ENCODE measurements at regions not wholly inside any gene's neighbourhood (a gene's known extent, or its start where the extent isn't known, plus 50 kb on each side); places are given as distances from the start of the nearest gene placed in this dataset.
A peak's percentile ranks its signal among the peaks of the same experiment; 100 is the strongest.

DNA sequence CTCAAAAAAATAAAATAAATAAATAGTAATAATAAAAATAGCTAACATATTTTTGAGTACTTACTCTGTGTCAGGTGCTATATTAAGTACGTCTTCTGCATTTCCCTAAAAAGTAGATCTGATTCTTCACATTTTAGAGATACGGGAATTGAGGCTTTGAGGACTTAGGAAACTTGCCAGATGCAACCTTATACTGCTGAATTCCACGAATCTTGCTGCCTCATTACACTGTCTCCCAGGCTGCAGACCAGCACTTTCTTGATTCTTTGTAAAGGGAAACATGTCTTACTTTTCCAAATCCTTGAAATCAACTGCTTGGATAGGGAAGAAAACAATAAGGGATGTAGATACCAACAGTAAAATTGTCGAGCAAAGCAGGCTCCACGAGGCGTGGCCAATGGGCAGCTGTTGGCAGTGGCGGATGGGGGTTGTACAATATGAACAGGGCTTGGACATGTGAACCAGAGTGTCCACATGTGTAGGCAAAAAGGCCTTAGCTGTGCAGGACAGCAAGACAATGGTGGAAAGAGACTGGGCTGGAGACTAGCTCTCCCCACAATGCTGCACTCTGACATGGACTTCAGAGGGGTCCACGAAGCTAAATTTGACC lies 124.3 kb upstream of the RAI14 start:
- no peaks in the 10 kb centered on the region for H3K27me3 Mint-ChIP-seq
- H3K4me3 Mint-ChIP-seq: no peak overlapping the region
- no peak overlapping the region for H3K27ac Mint-ChIP-seq
- no peaks in the 10 kb centered on the region for H3K36me3 Mint-ChIP-seq
- no peaks in the 10 kb centered on the region for H3K9me3 Mint-ChIP-seq
- H3K4me1 Mint-ChIP-seq: peaks cover 4% of the 10 kb centered on the region

DNA sequence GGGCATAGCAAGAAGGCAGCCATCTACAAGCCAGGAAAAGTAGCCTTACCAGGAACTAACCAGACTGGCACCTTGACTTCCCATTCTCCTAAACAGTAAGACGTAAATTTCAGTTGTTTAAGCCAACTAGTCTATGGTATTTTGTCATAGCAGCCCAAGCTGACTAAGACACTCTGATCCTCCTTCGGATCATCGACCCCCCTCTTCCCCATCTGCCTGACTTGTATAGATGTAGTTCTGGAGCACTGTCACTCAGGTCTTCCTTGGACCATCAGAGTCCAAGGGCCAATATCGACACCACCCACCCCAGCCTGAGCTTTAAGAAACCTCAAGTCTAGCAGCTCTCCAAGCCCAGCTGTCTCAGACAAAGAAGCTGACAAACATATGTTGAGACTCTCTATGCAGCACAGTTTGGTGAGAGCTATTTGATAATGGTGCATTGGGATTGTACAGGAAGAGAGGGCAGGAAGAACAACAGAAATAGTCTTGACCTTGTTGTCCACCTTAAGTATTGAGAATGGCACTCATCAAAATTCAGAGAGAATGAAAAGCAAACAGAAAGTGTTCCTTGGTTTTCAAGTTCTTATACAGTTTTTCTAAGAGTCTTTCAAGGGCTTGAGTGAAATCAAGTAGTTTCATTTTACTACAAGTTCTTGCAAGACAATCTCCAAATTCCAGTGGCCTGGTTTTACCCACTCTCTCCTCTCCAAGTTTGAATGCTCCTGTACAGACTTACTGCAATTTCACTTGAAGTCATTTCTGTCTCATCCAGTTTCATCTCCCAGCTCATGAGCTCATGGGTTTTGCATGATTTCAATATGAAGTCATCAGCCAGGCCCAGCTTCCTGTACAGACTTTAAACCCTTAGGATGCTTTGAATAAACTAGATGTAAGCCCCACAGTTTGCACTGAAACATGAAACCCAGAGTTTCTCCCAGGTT lies 122.3 kb upstream of the RAI14 start:
- Mint-ChIP-seq H3K4me3 (no peak overlapping the region), H3K9me3 (no peaks in the 10 kb centered on the region), H3K36me3 (no peaks in the 10 kb centered on the region), H3K27ac (no peak overlapping the region), H3K27me3 (peaks cover 2% of the 10 kb centered on the region), H3K4me1 (peaks cover 4% of the 10 kb centered on the region)

DNA sequence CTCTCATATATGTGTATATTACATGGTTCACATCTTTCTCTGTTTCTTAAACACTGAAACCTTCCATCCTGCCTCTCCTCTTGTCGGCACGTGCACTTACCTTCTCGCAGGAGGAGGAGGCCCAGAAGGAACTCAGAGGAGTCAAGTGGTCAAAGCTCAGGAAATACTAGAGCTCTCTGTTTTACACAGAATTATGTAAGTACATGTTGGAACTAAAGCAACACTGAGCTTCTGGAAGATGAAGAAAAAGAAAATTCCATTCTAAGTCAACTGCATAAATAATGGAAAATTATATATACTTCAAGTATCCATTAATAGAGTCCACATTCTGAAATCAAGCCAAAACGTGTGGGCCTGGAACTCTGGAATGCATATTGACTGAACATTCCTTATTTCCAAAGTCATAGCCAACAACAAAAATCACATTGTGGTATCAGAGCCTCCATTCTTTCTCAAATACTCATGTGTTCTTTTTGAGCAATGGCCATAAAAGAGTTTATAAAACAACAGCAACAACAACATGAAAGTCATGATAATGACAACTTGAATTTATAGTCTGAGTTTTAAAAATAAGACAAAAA lies 121.5 kb upstream of the RAI14 start:
- Mint-ChIP-seq H3K27ac (no peak overlapping the region), H3K4me1 (peaks cover 4% of the 10 kb centered on the region), H3K36me3 (no peaks in the 10 kb centered on the region), H3K4me3 (no peak overlapping the region), H3K9me3 (no peaks in the 10 kb centered on the region), H3K27me3 (peaks cover 7% of the 10 kb centered on the region)

DNA sequence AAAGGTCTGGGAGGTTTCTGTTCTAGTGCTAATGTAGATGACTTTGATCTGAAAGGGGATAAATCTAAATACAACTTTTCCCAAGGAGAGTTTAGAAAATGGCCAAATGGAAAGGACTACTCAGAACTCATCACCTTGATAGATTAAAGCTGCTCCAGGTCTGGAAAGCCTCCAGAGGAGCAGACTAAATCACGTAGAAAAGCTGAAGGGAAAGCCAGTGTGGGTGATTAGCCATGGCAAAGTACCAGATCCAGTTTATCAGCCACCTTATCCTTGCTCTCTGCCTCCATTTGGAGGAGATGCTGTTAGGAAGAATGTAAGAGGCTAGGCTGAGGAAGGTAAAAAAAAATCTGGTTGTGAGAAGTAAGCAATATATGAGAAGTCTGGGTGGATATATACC lies 120.7 kb upstream of the RAI14 start:
- Mint-ChIP-seq H3K36me3 (no peaks in the 10 kb centered on the region), H3K4me1 (peaks cover 4% of the 10 kb centered on the region), H3K27me3 (peaks cover 12% of the 10 kb centered on the region), H3K9me3 (no peaks in the 10 kb centered on the region), H3K4me3 (no peak overlapping the region), H3K27ac (no peak overlapping the region)

- peaks cover 4% of the 10 kb centered on the region for H3K4me1 Mint-ChIP-seq
- peaks cover 16% of the 10 kb centered on the region for H3K27me3 Mint-ChIP-seq
- peak overlapping the region; percentile 71 for H3K27ac Mint-ChIP-seq
- no peak overlapping the region for H3K4me3 Mint-ChIP-seq
- H3K9me3 Mint-ChIP-seq: no peaks in the 10 kb centered on the region
- H3K36me3 Mint-ChIP-seq: no peaks in the 10 kb centered on the region
Observed at GRCh38 chr5:34535944-34536623, 120.0 kb upstream of the RAI14 start.

- Mint-ChIP-seq H3K9me3 (no peaks in the 10 kb centered on the region), H3K27me3 (peaks cover 23% of the 10 kb centered on the region), H3K36me3 (no peaks in the 10 kb centered on the region), H3K27ac (no peak overlapping the region), H3K4me3 (no peak overlapping the region), H3K4me1 (peaks cover 4% of the 10 kb centered on the region)
Observed at GRCh38 chr5:34536699-34537098, 119.4 kb upstream of the RAI14 start.

DNA sequence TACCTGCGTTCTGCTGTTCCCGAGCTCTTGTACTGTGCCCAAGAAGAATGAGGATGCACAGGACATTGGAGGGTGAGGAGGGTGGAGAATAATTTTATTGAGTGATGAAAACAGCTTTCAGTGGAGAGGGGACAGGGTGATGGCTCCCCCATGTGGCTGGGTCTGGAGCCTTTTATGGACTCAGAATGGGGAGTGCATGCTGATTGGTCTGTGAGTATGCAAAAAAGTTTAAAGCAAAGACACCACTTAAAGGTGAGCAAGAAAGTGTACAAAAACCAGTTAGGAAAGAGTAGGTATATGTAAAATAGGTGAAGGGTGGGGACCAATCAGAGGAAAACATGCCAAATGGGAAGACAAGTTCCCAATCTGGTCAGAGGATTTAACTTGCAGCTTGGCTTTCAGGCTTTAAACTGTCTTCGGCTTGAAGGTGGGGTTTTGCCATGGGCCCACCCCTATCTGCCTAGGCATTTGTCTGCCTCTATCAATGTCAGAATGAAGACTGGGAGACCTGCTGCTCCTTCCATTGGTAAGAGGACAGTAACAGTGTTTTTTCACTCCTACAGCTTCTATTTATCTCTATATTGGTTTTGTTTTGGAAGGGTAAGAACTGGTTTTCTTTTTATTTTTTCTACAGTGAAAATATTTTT lies 118.0 kb upstream of the RAI14 start:
- peaks cover 4% of the 10 kb centered on the region for H3K4me1 Mint-ChIP-seq
- H3K27ac Mint-ChIP-seq: no peak overlapping the region
- H3K9me3 Mint-ChIP-seq: peaks cover 5% of the 10 kb centered on the region
- H3K27me3 Mint-ChIP-seq: peaks cover 28% of the 10 kb centered on the region
- H3K4me3 Mint-ChIP-seq: no peak overlapping the region
- no peaks in the 10 kb centered on the region for H3K36me3 Mint-ChIP-seq

- Mint-ChIP-seq H3K4me1 (peaks cover 4% of the 10 kb centered on the region), H3K27ac (no peak overlapping the region), H3K9me3 (peaks cover 9% of the 10 kb centered on the region), H3K4me3 (no peak overlapping the region), H3K27me3 (peaks cover 29% of the 10 kb centered on the region), H3K36me3 (no peaks in the 10 kb centered on the region)
Observed at GRCh38 chr5:34539183-34539582, 116.9 kb upstream of the RAI14 start.

DNA sequence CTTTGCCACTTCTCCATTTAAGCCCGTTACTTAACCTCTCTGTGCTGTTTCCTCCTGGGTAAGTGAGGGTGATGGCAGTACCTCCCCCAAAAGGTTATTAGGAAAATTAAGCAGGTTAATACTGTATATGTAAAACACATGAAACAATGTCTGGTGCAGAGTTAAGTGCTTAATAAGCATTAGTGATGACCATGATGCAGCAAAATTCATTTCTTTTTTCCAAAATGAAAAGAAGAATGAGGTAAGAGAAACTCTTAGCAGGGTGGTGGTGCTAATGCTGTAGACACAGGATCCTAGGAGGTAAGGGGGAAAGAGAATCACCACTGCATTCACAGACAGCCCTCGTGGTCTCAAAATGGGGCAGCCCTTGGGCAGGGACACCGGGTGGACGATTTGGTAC lies 115.1 kb upstream of the RAI14 start:
- H3K9me3 Mint-ChIP-seq: peaks cover 12% of the 10 kb centered on the region
- peaks cover 31% of the 10 kb centered on the region for H3K27me3 Mint-ChIP-seq
- no peak overlapping the region for H3K27ac Mint-ChIP-seq
- no peaks in the 10 kb centered on the region for H3K4me1 Mint-ChIP-seq
- peaks cover 2% of the 10 kb centered on the region for H3K36me3 Mint-ChIP-seq
- H3K4me3 Mint-ChIP-seq: no peak overlapping the region

GRCh38 chr5:34542818-34543217 lies 113.3 kb upstream of the RAI14 start:
- Mint-ChIP-seq H3K4me3 (no peak overlapping the region), H3K27ac (no peak overlapping the region), H3K27me3 (peaks cover 35% of the 10 kb centered on the region), H3K9me3 (peaks cover 22% of the 10 kb centered on the region), H3K4me1 (no peaks in the 10 kb centered on the region), H3K36me3 (peaks cover 6% of the 10 kb centered on the region)

DNA sequence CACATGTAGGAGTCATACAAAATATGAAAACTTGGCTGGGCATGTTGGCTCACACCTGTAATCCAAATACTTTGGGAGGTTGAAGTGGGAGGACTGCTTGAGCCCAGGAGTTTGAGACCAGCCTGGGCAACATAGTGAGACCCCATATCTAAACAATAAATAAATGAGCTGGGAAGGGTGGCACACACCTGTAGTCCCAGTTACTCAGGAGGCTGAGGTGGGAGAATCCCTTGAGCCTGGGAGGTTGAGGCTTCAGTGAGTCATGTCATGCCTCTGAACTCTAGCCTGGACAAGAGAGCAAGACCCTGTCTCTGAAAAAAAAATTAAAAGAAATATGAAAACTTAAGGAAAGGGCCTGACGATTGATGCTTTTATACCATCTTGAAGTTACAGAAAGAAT lies 112.4 kb upstream of the RAI14 start:
- Mint-ChIP-seq H3K9me3 (peaks cover 22% of the 10 kb centered on the region), H3K27ac (no peak overlapping the region), H3K27me3 (peaks cover 37% of the 10 kb centered on the region), H3K36me3 (peaks cover 6% of the 10 kb centered on the region), H3K4me3 (no peak overlapping the region), H3K4me1 (no peaks in the 10 kb centered on the region)

DNA sequence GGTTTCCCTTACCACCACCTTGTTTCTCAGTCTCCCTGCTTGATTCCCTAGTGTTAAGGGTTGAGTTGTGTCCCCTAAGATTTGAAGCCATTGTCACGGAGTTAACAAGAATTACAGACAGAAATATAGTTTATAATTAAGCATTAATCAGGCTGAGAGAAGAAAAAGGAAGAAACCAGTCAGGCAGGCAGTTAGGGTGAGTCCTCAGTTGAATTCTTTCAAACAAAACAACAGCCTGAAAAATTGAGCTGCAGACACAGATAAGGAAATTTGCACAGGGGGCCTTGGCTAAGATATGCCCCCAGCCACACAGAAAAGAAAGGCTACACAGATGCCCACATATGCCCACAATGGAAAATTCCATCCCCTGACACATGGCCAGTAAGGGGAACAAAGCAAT lies 111.7 kb upstream of the RAI14 start:
- H3K27me3 Mint-ChIP-seq: peaks cover 34% of the 10 kb centered on the region
- H3K9me3 Mint-ChIP-seq: peaks cover 22% of the 10 kb centered on the region
- peaks cover 6% of the 10 kb centered on the region for H3K36me3 Mint-ChIP-seq
- no peak overlapping the region for H3K4me3 Mint-ChIP-seq
- H3K4me1 Mint-ChIP-seq: no peaks in the 10 kb centered on the region
- H3K27ac Mint-ChIP-seq: no peak overlapping the region

- Mint-ChIP-seq H3K36me3 (peaks cover 6% of the 10 kb centered on the region), H3K4me3 (no peak overlapping the region), H3K9me3 (peaks cover 22% of the 10 kb centered on the region), H3K4me1 (no peaks in the 10 kb centered on the region), H3K27ac (no peak overlapping the region), H3K27me3 (peaks cover 28% of the 10 kb centered on the region)
Observed at GRCh38 chr5:34545164-34545563, 111.0 kb upstream of the RAI14 start.

DNA sequence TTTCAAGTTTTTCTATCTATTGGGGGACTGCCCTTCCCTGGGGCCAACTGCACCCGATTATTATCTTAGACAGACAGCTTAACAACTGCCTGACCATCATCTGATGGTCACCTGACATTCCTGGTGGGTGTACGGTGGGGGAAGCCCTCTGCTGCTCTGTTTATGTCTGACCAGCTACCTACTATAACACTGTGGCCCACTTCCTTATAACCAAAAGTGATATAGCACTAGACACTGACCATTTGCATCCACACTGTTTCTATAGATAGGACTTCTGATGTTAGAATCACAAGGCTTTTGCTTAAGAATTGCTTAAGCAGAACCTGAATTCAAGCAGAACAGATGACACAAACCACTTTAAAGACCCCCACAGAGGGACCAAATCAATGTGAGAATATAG lies 110.5 kb upstream of the RAI14 start:
- no peak overlapping the region for H3K4me3 Mint-ChIP-seq
- peaks cover 22% of the 10 kb centered on the region for H3K9me3 Mint-ChIP-seq
- no peaks in the 10 kb centered on the region for H3K4me1 Mint-ChIP-seq
- H3K36me3 Mint-ChIP-seq: peaks cover 6% of the 10 kb centered on the region
- no peak overlapping the region for H3K27ac Mint-ChIP-seq
- peaks cover 27% of the 10 kb centered on the region for H3K27me3 Mint-ChIP-seq

DNA sequence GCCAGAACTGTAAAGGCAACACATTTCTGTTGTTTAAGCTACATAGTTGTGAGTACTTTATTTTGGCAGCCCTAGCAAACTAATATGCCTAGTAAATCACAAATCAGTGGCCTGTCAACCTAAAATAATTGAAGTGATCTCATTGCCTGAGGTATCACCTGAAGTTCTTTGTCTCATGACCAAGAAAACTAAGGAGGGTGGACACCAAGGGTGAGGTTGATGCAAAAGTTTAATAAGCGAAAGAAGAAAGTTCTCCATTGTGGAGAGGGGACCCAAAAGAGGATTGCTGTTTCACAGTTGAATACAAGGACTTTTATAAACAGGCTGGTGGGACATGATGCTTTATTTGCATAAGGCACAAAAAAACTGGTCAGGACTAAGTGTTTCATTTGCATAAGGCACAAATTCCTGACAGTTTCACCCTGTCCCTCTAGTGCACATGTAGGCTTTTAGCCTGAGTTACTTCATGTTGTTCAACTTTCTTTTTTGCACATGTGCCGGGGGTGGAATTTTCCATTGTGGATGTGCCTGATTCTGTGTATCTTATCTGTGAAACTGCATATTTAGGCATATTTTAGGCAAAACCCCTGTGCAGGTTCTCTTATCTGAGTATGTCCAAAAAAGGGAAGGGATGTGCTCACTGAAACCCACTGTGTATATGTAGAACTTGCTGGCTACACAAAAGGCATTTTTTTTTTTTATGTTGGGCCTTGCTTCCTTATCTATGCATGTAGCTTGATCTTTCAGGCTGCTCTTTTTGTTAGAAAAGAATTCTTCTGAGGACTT lies 108.6 kb upstream of the RAI14 start:
- Mint-ChIP-seq H3K4me3 (no peak overlapping the region), H3K9me3 (peaks cover 22% of the 10 kb centered on the region), H3K4me1 (no peaks in the 10 kb centered on the region), H3K27ac (no peak overlapping the region), H3K27me3 (peaks cover 14% of the 10 kb centered on the region), H3K36me3 (peaks cover 6% of the 10 kb centered on the region)
